Keratinocyte (primary cell): ENCODE measurements at regions not wholly inside any gene's neighbourhood (a gene's known extent, or its start where the extent isn't known, plus 50 kb on each side); places are given as distances from the start of the nearest gene placed in this dataset.

ENCODE experiments used
- DNase-seq: peaks from one replicate; pipeline ENCODE4 v3.0.0-alpha.2; 2011; ENCODE audit warnings: low read depth, missing footprints, low spot score
- FAIRE-seq: peaks from 2 replicates; lab custom pipeline; 2011; peaks lifted over from hg19 to GRCh38; lab: Jason Lieb, UNC
- H2AFZ ChIP-seq: 2 replicates; pipeline ENCODE4 v1.6.0; 2012; ENCODE audit warnings: low read length, control low read depth, inconsistent platforms; ENCODE audit not compliant: control insufficient read depth
- H3K27ac ChIP-seq: 2 replicates; pipeline ENCODE4 v1.5.1; 2011; ENCODE audit warnings: low read length; ENCODE audit not compliant: control insufficient read depth, insufficient read depth
- H3K27me3 ChIP-seq: 3 replicates; pipeline ENCODE4 v1.6.0; 2011; ENCODE audit warnings: low read length; ENCODE audit not compliant: control insufficient read depth, insufficient read depth; ENCODE audit errors: extremely low read depth
- H3K36me3 ChIP-seq, 2 experiments: 2 replicates in 1 of 2; 3 replicates in 1 of 2; pipeline ENCODE4 v1.5.1; 2011; ENCODE audit warnings: low read length in 2 of 2, mild to moderate bottlenecking in 1 of 2; ENCODE audit not compliant: control insufficient read depth in 2 of 2, insufficient read depth in 2 of 2; ENCODE audit errors: extremely low read depth in 1 of 2
- H3K4me1 ChIP-seq: 3 replicates; pipeline ENCODE4 v1.5.1; 2011; ENCODE audit warnings: low read length; ENCODE audit not compliant: control insufficient read depth, insufficient read depth; ENCODE audit errors: extremely low read depth
- H3K4me2 ChIP-seq: 3 replicates; pipeline ENCODE4 v1.6.0; 2011; ENCODE audit warnings: low read depth, low read length; ENCODE audit not compliant: control insufficient read depth, insufficient read depth; ENCODE audit errors: extremely low read depth
- H3K4me3 ChIP-seq, 3 experiments: fragments of 200-600 bp in 1 of 3; sonication (generic) in 1 of 3; 2 replicates in 2 of 3; 3 replicates in 1 of 3; pipeline ENCODE4 v1.5.1; 2011 to 2016; ENCODE audit warnings: low read length in 3 of 3, mild to moderate bottlenecking in 3 of 3, control low read depth in 2 of 3, inconsistent platforms in 1 of 3, low read depth in 1 of 3, mixed read lengths in 1 of 3, mixed run types in 1 of 3, moderate library complexity in 1 of 3; ENCODE audit not compliant: control insufficient read depth in 2 of 3, insufficient read depth in 2 of 3; ENCODE audit errors: extremely low read depth in 1 of 3
- H3K79me2 ChIP-seq: 2 replicates; pipeline ENCODE4 v1.6.0; 2012; ENCODE audit warnings: low read length; ENCODE audit not compliant: control insufficient read depth, insufficient read depth
- H3K9ac ChIP-seq: 3 replicates; pipeline ENCODE4 v1.6.0; 2011; ENCODE audit warnings: low read length; ENCODE audit not compliant: control insufficient read depth, insufficient read depth; ENCODE audit errors: extremely low read depth
- H3K9me1 ChIP-seq: 3 replicates; pipeline ENCODE4 v1.6.0; 2011; ENCODE audit warnings: low read length; ENCODE audit not compliant: control insufficient read depth, insufficient read depth; ENCODE audit errors: extremely low read depth
- H3K9me3 ChIP-seq: 2 replicates; pipeline ENCODE4 v1.5.1; 2012; ENCODE audit warnings: low read depth, low read length; ENCODE audit not compliant: control insufficient read depth
- H4K20me1 ChIP-seq: 3 replicates; pipeline ENCODE4 v1.6.0; 2011; ENCODE audit warnings: low read length; ENCODE audit not compliant: control insufficient read depth, insufficient read depth; ENCODE audit errors: extremely low read depth
- CTCF ChIP-seq, 3 experiments: IDR thresholded peaks in 1 of 3; conservative IDR thresholded peaks in 1 of 3; optimal IDR thresholded peaks in 1 of 3; 2 replicates in 2 of 3; 3 replicates in 1 of 3; pipeline versions ENCODE3 to v1.5.1; 2011; ENCODE audit warnings: low read length in 3 of 3, mild to moderate bottlenecking in 3 of 3, moderate library complexity in 2 of 3, control low read depth in 1 of 3, inconsistent platforms in 1 of 3; ENCODE audit not compliant: insufficient read depth in 2 of 3; ENCODE audit errors: extremely low read depth in 1 of 3
- EZH2 ChIP-seq: IDR thresholded peaks from one replicate; pipeline ENCODE4 v1.6.1; 2012; ENCODE audit warnings: inconsistent platforms, mild to moderate bottlenecking, low read length, moderate library complexity
- dilution Hi-C: fragments of 300-500 bp; cut with MboI; formaldehyde crosslinking; loops from one replicate; pipeline ENCODE4 v1.7.0; 2020; ENCODE audit warnings: low sequenced_read_pairs; ENCODE audit not compliant: extremely low pct_ligation_motif_present

DNA sequence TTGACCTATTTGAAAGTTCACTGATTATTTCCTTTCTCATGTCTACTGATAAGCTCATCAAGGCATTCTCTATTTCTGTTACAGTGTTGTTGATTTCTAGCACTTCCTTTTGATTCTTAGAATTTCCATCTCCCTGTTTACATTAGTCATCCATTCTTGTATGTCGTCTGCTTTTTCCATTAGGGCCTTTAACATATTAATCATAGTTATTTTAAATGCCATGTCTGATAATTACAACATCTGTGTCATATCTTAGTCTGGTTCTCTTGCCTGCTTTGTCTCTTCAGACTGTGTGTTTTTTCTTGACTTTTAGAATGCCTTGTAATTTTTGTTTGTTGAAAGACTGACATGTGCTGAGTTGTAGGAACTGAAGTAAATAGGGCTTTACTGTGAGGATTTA, 602.1 kb downstream of the SOX6 start:
- no peak overlapping the region for H3K9ac ChIP-seq
- H3K27ac ChIP-seq, result no peak overlapping the region
- H2AFZ ChIP-seq, result no peak overlapping the region
- no peaks in the 10 kb centered on the region for H3K27me3 ChIP-seq
- dilution Hi-C loops, result no loop called here
- no peaks in the 10 kb centered on the region for H4K20me1 ChIP-seq
- H3K4me3 ChIP-seq, result no peak overlapping the region
- no peaks in the 10 kb centered on the region for H3K9me1 ChIP-seq
- no peak for DNase-seq
- no peaks in the 10 kb centered on the region for H3K79me2 ChIP-seq
- H3K4me1 ChIP-seq, result no peaks in the 10 kb centered on the region
- no peaks in the 10 kb centered on the region for H3K9me3 ChIP-seq
- FAIRE-seq, result no peak
- H3K4me2 ChIP-seq, result no peak overlapping the region
- TF ChIP-seq EZH2 (no peak), CTCF (optimal IDR thresholded peaks at IDR 0.05 in 1 of 3, IDR thresholded peaks at IDR 0.05 in 1 of 3, conservative IDR thresholded peaks at IDR 0.05 in 1 of 3; ENCODE audit: extremely low read depth in 1 of 3, insufficient read depth in 2 of 3, low read length in 3 of 3) (no peak)
- no peaks in the 10 kb centered on the region for H3K36me3 ChIP-seq

GRCh38 chr11:15757048-15757698, 599.2 kb downstream of the SOX6 start:
- no peaks in the 10 kb centered on the region for H3K9me1 ChIP-seq
- FAIRE-seq (no peak), DNase-seq (no peak)
- no peak overlapping the region for H3K9ac ChIP-seq
- H3K4me2 ChIP-seq, result no peak overlapping the region
- no peaks in the 10 kb centered on the region for H3K27me3 ChIP-seq
- H2AFZ ChIP-seq, result no peak overlapping the region
- no peaks in the 10 kb centered on the region for H3K36me3 ChIP-seq
- dilution Hi-C loops, result no loop called here
- no peaks in the 10 kb centered on the region for H3K4me1 ChIP-seq
- no peak overlapping the region for H3K27ac ChIP-seq
- no peak for TF ChIP-seq CTCF (optimal IDR thresholded peaks at IDR 0.05 in 1 of 3, IDR thresholded peaks at IDR 0.05 in 1 of 3, conservative IDR thresholded peaks at IDR 0.05 in 1 of 3; ENCODE audit: extremely low read depth in 1 of 3, insufficient read depth in 2 of 3, low read length in 3 of 3)
- H3K79me2 ChIP-seq, result no peaks in the 10 kb centered on the region
- H3K9me3 ChIP-seq, result no peaks in the 10 kb centered on the region
- H4K20me1 ChIP-seq, result no peaks in the 10 kb centered on the region
- H3K4me3 ChIP-seq, result no peak overlapping the region
